OCI-LY1 (cell line): ENCODE measurements at regions not wholly inside any gene's neighbourhood (a gene's known extent, or its start where the extent isn't known, plus 50 kb on each side); places are given as distances from the start of the nearest gene placed in this dataset.
A peak's percentile ranks its signal among the peaks of the same experiment; 100 is the strongest.

Source experiments
- CTCF ChIP-seq: fragments of 200-600 bp; sonication (generic), shearing (Covaris generic); IDR thresholded peaks from 2 replicates; pipeline ENCODE4 v1.5.1; 2017; ENCODE audit warnings: mild to moderate bottlenecking, antibody characterized with exemption, low read length, moderate library complexity, mixed read lengths
- EZH2 ChIP-seq: fragments of 200-600 bp; sonication (generic), shearing (Covaris generic); IDR thresholded peaks from 2 replicates; pipeline ENCODE4 v1.8.0; 2017; ENCODE audit warnings: borderline replicate concordance, mixed run types, mild to moderate bottlenecking, antibody characterized with exemption, low read length, moderate library complexity, mixed read lengths

- TF ChIP-seq CTCF (peak; percentile 17; the same call in 1 of the 2 replicates), EZH2 (no peak)
Measured at GRCh38 chr12:23361971-23362370, 587.5 kb downstream of the SOX5 start.
